Spleen (tissue), 11 donors: ENCODE measurements at regions not wholly inside any gene's neighbourhood (a gene's known extent, or its start where the extent isn't known, plus 50 kb on each side); places are given as distances from the start of the nearest gene placed in this dataset.

ENCODE experiments used
- DNase-seq: peaks from one replicate; pipeline ENCODE4 v3.0.0-alpha.2; 2020
- H3K27ac ChIP-seq, 8 donors: fragments of 200-600 bp; sonication (generic) in 7 of 8; 1 replicate in 4 of 8; 2 replicates in 4 of 8; pipeline versions ENCODE4 v1.5.0 to v1.8.0; 2016 to 2021; ENCODE audit warnings: inconsistent platforms in 4 of 8, mild to moderate bottlenecking in 4 of 8, moderate library complexity in 1 of 8
- H3K27me3 ChIP-seq, 7 donors: fragments of 200-600 bp; sonication (generic) in 6 of 7; replicated peaks in 1 of 7; 1 replicate in 4 of 7; 2 replicates in 3 of 7; pipeline versions ENCODE4 v1.5.0 to v1.8.0; 2016 to 2021; ENCODE audit warnings: inconsistent platforms in 3 of 7, mild to moderate bottlenecking in 1 of 7
- H3K36me3 ChIP-seq, 6 donors: fragments of 200-600 bp; sonication (generic) in 5 of 6; 1 replicate in 4 of 6; 2 replicates in 2 of 6; pipeline versions ENCODE4 v1.5.0 to v1.8.0; 2016 to 2021; ENCODE audit warnings: inconsistent platforms in 2 of 6
- H3K4me1 ChIP-seq, 6 donors: fragments of 200-600 bp; sonication (generic) in 5 of 6; 1 replicate in 3 of 6; 2 replicates in 3 of 6; pipeline versions ENCODE4 v1.5.0 to v1.8.0; 2016 to 2021; ENCODE audit warnings: inconsistent platforms in 3 of 6
- H3K4me3 ChIP-seq, 8 donors: fragments of 200-600 bp; sonication (generic) in 7 of 8; 1 replicate in 4 of 8; 2 replicates in 4 of 8; pipeline versions ENCODE4 v1.5.0 to v1.8.0; 2016 to 2021; ENCODE audit warnings: inconsistent platforms in 4 of 8, mild to moderate bottlenecking in 4 of 8, moderate library complexity in 2 of 8
- H3K9me3 ChIP-seq, 8 donors: fragments of 200-600 bp; sonication (generic) in 7 of 8; 1 replicate in 4 of 8; 2 replicates in 4 of 8; pipeline versions ENCODE4 v1.5.0 to v1.8.0; 2016 to 2021; ENCODE audit warnings: inconsistent platforms in 4 of 8
- CTCF ChIP-seq, 11 experiments: fragments of 200-600 bp in 7 of 11; fragments of 450-650 bp in 4 of 11; sonication (generic) in 4 of 11; IDR thresholded peaks in 8 of 11; conservative IDR thresholded peaks in 3 of 11; 1 replicate in 7 of 11; 2 replicates in 4 of 11; pipeline versions ENCODE4 v1.4.0 to v1.8.0; 2016 to 2021; ENCODE audit warnings: antibody characterized with exemption in 11 of 11, inconsistent platforms in 4 of 11, mild to moderate bottlenecking in 1 of 11
- POLR2A ChIP-seq, 3 donors: fragments of 450-650 bp; IDR thresholded peaks; one replicate each; pipeline ENCODE4 v1.5.1; 2017; ENCODE audit warnings: antibody characterized with exemption in 3 of 3, mild to moderate bottlenecking in 1 of 3
- POLR2AphosphoS5 ChIP-seq, 3 donors: sonication (generic); formaldehyde crosslinking; IDR thresholded peaks; one replicate each; pipeline ENCODE4 v1.5.1; 2017; ENCODE audit warnings: antibody characterized with exemption in 3 of 3
- WGBS, 5 donors: extraction: QIAGEN DNeasy Blood & Tissue Kit in 3 of 5; methylation state at CpG; one replicate each; pipeline versions ENCODE4 v1.1.5 to v1.1.7; 2013 to 2018; 5-methylcytosine and 5-hydroxymethylcytosine counted together
- intact Hi-C: fragments of 100-400 bp; cut with DNase I; formaldehyde crosslinking; loops from one replicate; pipeline ENCODE4 v1.15.0; 2023; ENCODE audit warnings: low total_unique reads
- donor health status: healthy with polysubstance abuse.
- donor health status: DM: no; HTN: no; CAD: no; lungs with moderate emphysema.
- donor health status: DM: no; HTN: no; CAD: no.
- donor health status: Bipolar disorder and iron deficiency.
- donor health status: healthy.
- donor health status: DM: no; HTN: no; CAD: no.
- donor health status: DM: yes; HTN: yes; CAD: no.

- no peaks in the 10 kb centered on the region for H3K36me3 ChIP-seq
- no peak overlapping the region for H3K27ac ChIP-seq
- intact Hi-C loops, result loop anchor here (10.0 kb wide), 1 partner anchor 307 kb away; no protein-coding TSS in a partner anchor
- H3K4me3 ChIP-seq, result no peak overlapping the region
- no peaks in the 10 kb centered on the region for H3K9me3 ChIP-seq
- no peaks in the 10 kb centered on the region for H3K4me1 ChIP-seq
- no peak for TF ChIP-seq POLR2A (IDR thresholded peaks at IDR 0.05)
- no peak for TF ChIP-seq POLR2AphosphoS5 (IDR thresholded peaks at IDR 0.05)
- TF ChIP-seq CTCF (IDR thresholded peaks at IDR 0.05 in 8 of 11, conservative IDR thresholded peaks at IDR 0.05 in 3 of 11), result peak; percentile 13 to 69 (median 55)
- DNase-seq, result no peak
- no peaks in the 10 kb centered on the region for H3K27me3 ChIP-seq
Observed at GRCh38 chr1:99481391-99481996, 164.4 kb upstream of the PALMD start.

- no peak for TF ChIP-seq POLR2A (IDR thresholded peaks at IDR 0.05)
- TF ChIP-seq POLR2AphosphoS5 (IDR thresholded peaks at IDR 0.05), result no peak
- TF ChIP-seq CTCF (IDR thresholded peaks at IDR 0.05 in 8 of 11, conservative IDR thresholded peaks at IDR 0.05 in 3 of 11), result no peak
- intact Hi-C loops, result loop anchor here (10.0 kb wide), 1 partner anchor 307 kb away; no protein-coding TSS in a partner anchor
- no peak for DNase-seq
- Histone ChIP-seq H3K4me1 (no peaks in the 10 kb centered on the region), H3K36me3 (no peaks in the 10 kb centered on the region), H3K27ac (no peak overlapping the region), H3K4me3 (no peak overlapping the region), H3K9me3 (no peaks in the 10 kb centered on the region), H3K27me3 (no peaks in the 10 kb centered on the region)
- WGBS, 5 donors, result 68 to 88% (median 74%) methylated on average over 2 of the region's 2 CpGs
Observed at GRCh38 chr1:99482286-99482685, 163.6 kb upstream of the PALMD start.

GRCh38 chr1:99482750-99483149, 163.2 kb upstream of the PALMD start:
- WGBS, 5 donors, result 70 to 90% (median 71%) methylated on average over 4 of the region's 4 CpGs
- no peak overlapping the region for H3K4me3 ChIP-seq
- TF ChIP-seq CTCF (IDR thresholded peaks at IDR 0.05 in 8 of 11, conservative IDR thresholded peaks at IDR 0.05 in 3 of 11), result no peak
- TF ChIP-seq POLR2A (IDR thresholded peaks at IDR 0.05), result no peak
- no peak for TF ChIP-seq POLR2AphosphoS5 (IDR thresholded peaks at IDR 0.05)
- H3K27me3 ChIP-seq, result no peaks in the 10 kb centered on the region
- no peak overlapping the region for H3K27ac ChIP-seq
- H3K9me3 ChIP-seq, result no peaks in the 10 kb centered on the region
- DNase-seq, result no peak
- intact Hi-C loops, result loop anchor here (10.0 kb wide), 1 partner anchor 308 kb away; no protein-coding TSS in a partner anchor
- H3K36me3 ChIP-seq, result no peaks in the 10 kb centered on the region
- H3K4me1 ChIP-seq, result no peaks in the 10 kb centered on the region

- TF ChIP-seq CTCF (IDR thresholded peaks at IDR 0.05 in 8 of 11, conservative IDR thresholded peaks at IDR 0.05 in 3 of 11) (no peak), POLR2A (IDR thresholded peaks at IDR 0.05) (no peak), POLR2AphosphoS5 (IDR thresholded peaks at IDR 0.05) (no peak)
- Histone ChIP-seq H3K4me1 (no peaks in the 10 kb centered on the region), H3K27ac (no peak overlapping the region), H3K4me3 (no peak overlapping the region), H3K27me3 (no peaks in the 10 kb centered on the region), H3K36me3 (no peaks in the 10 kb centered on the region), H3K9me3 (no peaks in the 10 kb centered on the region)
- DNase-seq, result no peak
- intact Hi-C loops, result no loop called here
- 77 to 85% (median 82%) methylated on average over 2 of the region's 2 CpGs for WGBS, 5 donors
Observed at GRCh38 chr1:99490031-99490430, 155.9 kb upstream of the PALMD start.
